Right lobe of liver (tissue), 4 donors: ENCODE measurements at regions not wholly inside any gene's neighbourhood (a gene's known extent, or its start where the extent isn't known, plus 50 kb on each side); places are given as distances from the start of the nearest gene placed in this dataset.

Source experiments
- CTCF ChIP-seq, 4 donors: fragments of 200-600 bp in 3 of 4; fragments of 450-650 bp in 1 of 4; IDR thresholded peaks; one replicate each; pipeline versions ENCODE4 v1.5.1 to v1.8.0; 2016 to 2022; ENCODE audit warnings: antibody characterized with exemption in 4 of 4, mild to moderate bottlenecking in 2 of 4
- POLR2A ChIP-seq: fragments of 450-650 bp; IDR thresholded peaks from one replicate; pipeline ENCODE4 v1.6.1; 2017; ENCODE audit warnings: antibody characterized with exemption, mild to moderate bottlenecking
- donor health status: DM: no; HTN: no; CAD: no.
- donor health status: DM: no; HTN: no; CAD: no.
- donor health status: DM: no; HTN: yes; CAD: no.

- no peak for TF ChIP-seq CTCF (IDR thresholded peaks at IDR 0.05)
- TF ChIP-seq POLR2A: no peak
Observed at GRCh38 chr14:51547701-51548100, 104.0 kb upstream of the FRMD6 start.
